ENCODE measurements at regions not wholly inside any gene's neighbourhood (a gene's known extent, or its start where the extent isn't known, plus 50 kb on each side); places are given as distances from the start of the nearest gene placed in this dataset.

DNA sequence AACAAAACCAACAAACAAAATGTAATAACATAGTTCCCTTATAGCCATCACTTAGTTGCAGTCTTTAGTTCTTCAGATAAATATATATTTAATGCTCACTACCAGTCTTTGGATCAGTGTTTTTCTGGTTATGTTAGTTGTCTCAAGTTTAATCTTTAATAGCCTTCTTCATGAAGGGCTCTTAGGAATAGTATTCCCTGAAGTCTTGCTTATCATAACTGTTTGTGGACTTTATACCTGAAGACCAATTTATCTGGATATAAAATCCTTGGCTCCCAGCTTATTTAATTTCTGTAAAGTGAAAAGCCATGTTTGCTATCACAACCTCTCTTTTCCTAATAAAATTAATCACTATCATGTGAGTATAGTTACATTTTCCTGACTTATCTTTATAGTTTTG is 379.7 kb downstream of the ARL6IP6 start:
- TF ChIP-seq, protein P1, sequence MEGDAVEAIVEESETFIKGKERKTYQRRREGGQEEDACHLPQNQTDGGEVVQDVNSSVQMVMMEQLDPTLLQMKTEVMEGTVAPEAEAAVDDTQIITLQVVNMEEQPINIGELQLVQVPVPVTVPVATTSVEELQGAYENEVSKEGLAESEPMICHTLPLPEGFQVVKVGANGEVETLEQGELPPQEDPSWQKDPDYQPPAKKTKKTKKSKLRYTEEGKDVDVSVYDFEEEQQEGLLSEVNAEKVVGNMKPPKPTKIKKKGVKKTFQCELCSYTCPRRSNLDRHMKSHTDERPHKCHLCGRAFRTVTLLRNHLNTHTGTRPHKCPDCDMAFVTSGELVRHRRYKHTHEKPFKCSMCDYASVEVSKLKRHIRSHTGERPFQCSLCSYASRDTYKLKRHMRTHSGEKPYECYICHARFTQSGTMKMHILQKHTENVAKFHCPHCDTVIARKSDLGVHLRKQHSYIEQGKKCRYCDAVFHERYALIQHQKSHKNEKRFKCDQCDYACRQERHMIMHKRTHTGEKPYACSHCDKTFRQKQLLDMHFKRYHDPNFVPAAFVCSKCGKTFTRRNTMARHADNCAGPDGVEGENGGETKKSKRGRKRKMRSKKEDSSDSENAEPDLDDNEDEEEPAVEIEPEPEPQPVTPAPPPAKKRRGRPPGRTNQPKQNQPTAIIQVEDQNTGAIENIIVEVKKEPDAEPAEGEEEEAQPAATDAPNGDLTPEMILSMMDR (IDR thresholded peaks at IDR 0.05; ENCODE audit: control insufficient read depth, extremely low read depth, insufficient read depth) = no peak
- DNase-seq (ENCODE audit: low read depth) = no peak
- H3K4me3 ChIP-seq (ENCODE audit: low read depth, low read length) = no peak overlapping the region

DNA sequence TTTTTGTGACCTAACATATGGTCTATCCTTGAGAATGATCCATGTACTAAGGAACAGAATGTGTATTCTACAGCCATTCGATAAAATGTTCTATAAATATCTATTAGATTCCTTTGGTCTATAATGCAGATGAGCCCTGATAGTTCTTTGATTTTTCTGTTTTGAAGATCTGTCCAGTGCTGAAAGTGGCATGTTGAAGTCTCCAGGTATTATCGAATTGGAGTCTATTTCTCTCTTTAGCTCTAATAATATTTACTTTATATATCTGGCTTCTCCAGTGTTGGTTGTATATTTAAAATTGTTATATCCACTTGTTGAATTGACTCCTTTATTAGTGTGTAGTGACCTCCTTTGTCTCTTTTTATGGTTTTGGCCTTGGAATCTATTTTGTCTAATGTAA is 377.9 kb downstream of the ARL6IP6 start:
- no peak overlapping the region for H3K4me3 ChIP-seq (ENCODE audit: low read depth, low read length)
- DNase-seq (ENCODE audit: low read depth) = no peak
- TF ChIP-seq, protein P1 (IDR thresholded peaks at IDR 0.05; ENCODE audit: control insufficient read depth, extremely low read depth, insufficient read depth) = no peak

DNA sequence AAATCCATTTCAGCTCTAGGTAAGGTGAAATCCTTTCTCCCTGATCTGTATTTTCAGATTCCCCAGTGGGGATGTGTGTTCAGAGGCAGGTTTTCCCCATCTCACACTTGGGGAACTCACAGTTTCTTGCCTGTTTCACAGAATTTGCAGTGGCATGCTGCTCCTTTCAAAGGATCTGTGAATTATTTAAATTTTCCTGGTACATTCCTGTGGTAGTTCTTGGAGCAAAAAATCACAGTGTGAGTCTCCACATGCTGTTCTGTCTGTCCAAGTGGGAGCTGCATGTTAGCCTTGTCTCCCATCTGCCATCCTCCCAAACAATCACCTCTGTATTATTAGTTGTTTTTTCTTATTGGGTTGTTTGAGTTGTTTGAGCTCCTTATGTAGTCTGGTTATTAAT is 372.9 kb downstream of the ARL6IP6 start:
- TF ChIP-seq, protein P1 (IDR thresholded peaks at IDR 0.05; ENCODE audit: control insufficient read depth, extremely low read depth, insufficient read depth) = no peak
- DNase-seq (ENCODE audit: low read depth) = no peak
- H3K4me3 ChIP-seq (ENCODE audit: low read depth, low read length) = no peak overlapping the region

DNA sequence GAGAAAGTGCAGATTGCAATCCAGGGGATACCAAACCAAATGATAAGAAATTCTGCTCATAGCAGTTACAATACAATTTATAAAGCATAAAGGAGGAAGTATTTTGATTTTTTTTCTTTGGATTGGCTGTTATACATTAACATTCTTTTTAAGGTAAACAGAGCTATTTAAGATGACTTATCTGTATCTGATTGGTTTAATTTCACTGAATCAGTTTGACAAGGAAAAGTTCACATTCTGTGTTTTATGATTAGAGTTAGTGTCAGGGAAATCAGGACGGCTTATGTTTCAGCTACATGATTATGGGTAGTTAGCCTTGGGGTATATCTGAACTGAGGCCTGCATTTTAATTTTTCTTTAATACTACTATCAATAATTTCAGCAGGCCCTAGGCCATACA is 360.9 kb downstream of the ARL6IP6 start:
- no peak for DNase-seq (ENCODE audit: low read depth)
- H3K4me3 ChIP-seq (ENCODE audit: low read depth, low read length) = no peak overlapping the region
- TF ChIP-seq, protein P1 (IDR thresholded peaks at IDR 0.05; ENCODE audit: control insufficient read depth, extremely low read depth, insufficient read depth) = no peak

DNA sequence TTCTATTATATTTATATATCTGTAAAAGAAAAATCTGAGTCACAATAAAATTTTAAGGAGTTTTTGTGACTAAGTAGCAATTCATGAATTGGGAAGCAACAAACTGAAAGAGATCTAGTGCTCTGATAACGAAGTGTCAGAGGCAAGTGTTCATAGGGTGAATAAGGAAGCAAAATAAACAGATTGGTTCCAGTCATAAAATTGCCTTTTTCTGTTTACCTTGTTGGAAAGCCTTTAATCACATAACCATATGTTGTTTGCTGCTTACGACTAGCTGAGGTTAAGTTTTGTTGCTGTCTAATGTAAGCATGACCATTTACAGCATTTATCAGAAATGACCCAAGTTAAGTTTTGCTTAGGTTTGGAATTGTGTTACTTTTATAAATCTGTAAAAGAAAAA is 358.9 kb downstream of the ARL6IP6 start:
- no peak overlapping the region for H3K4me3 ChIP-seq (ENCODE audit: low read depth, low read length)
- DNase-seq (ENCODE audit: low read depth) = peak; percentile 7
- TF ChIP-seq, protein P1 (IDR thresholded peaks at IDR 0.05; ENCODE audit: control insufficient read depth, extremely low read depth, insufficient read depth) = no peak

DNA sequence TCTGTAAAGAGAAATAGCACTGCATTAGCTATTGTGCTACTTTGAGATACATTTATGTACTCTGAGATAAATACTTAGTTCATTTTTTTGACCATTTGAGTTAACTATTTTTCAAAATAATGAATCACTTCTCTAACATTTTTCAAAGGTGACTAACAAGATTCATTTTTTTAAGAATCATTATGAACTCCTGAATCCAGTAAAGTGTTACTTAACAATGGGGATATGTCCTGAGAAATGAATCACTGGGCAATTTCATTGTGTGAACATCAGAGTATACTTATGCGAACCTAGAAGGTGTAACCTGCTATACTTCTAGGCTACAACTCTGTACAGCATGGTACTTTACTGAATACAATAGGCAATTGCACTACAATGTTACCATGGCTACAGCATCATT is 355.8 kb downstream of the ARL6IP6 start:
- TF ChIP-seq, protein P1 (IDR thresholded peaks at IDR 0.05; ENCODE audit: control insufficient read depth, extremely low read depth, insufficient read depth) = no peak
- H3K4me3 ChIP-seq (ENCODE audit: low read depth, low read length) = no peak overlapping the region
- no peak for DNase-seq (ENCODE audit: low read depth)

DNA sequence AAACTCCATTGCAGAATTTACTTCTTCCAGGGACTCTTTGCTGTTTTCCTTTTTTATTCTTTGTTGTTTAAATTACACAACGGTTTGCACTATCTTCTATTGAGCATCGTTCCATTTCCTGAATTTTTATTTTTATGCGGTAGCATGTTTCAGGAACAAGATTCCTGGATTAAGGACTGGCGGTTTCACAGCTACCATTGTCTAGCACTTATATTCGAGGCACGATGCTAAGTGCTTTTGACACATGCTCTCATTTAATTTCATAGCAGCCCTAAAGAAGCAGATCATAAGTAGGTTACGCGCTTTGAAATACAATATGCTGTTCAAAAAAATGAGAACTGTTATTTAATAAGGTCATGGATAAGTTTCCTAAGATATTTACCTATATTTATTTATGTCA is 354.4 kb downstream of the ARL6IP6 start:
- DNase-seq (ENCODE audit: low read depth) = no peak
- TF ChIP-seq, protein P1 (IDR thresholded peaks at IDR 0.05; ENCODE audit: control insufficient read depth, extremely low read depth, insufficient read depth) = no peak
- no peak overlapping the region for H3K4me3 ChIP-seq (ENCODE audit: low read depth, low read length)
